ENCODE measurements at regions not wholly inside any gene's neighbourhood (a gene's known extent, or its start where the extent isn't known, plus 50 kb on each side); places are given as distances from the start of the nearest gene placed in this dataset.

GRCh38 chr9:82080265-82080664 lies 91.7 kb downstream of the SPATA31D1 start:
- H3K4me1 Mint-ChIP-seq = no peaks in the 10 kb centered on the region
- Histone ChIP-seq H2AFZ (ENCODE audit: insufficient read depth, low read depth, low read length, poor library complexity, severe bottlenecking) (no peak overlapping the region), H3K4me1 (ENCODE audit: control insufficient read depth in 1 of 2, insufficient read depth in 2 of 2, low read length in 2 of 2) (no peaks in the 10 kb centered on the region), H3K79me2 (ENCODE audit: insufficient read depth, low read length) (no peaks in the 10 kb centered on the region), H3K4me2 (replicated peaks; ENCODE audit: extremely low read depth, low read length, poor library complexity, severe bottlenecking) (no peak overlapping the region), H3K4me3 (replicated peaks in 1 of 3; ENCODE audit: low read depth in 2 of 3, low read length in 3 of 3) (no peak overlapping the region), H3K9me3 (replicated peaks in 1 of 2; ENCODE audit: control insufficient read depth in 1 of 2, insufficient read depth in 1 of 2, low read length in 2 of 2) (no peaks in the 10 kb centered on the region), H3K9ac (ENCODE audit: insufficient read depth, low read length, poor library complexity, severe bottlenecking) (no peak overlapping the region), H3K36me3 (replicated peaks in 1 of 2; ENCODE audit: control insufficient read depth in 1 of 2, insufficient read depth in 2 of 2, low read length in 2 of 2) (no peaks in the 10 kb centered on the region), H3K27ac (ENCODE audit: low read depth in 1 of 2, low read length in 2 of 2) (no peak overlapping the region), H3K27me3 (ENCODE audit: control insufficient read depth in 2 of 2, insufficient read depth in 2 of 2, low read length in 2 of 2) (no peaks in the 10 kb centered on the region), H4K20me1 (ENCODE audit: insufficient read depth, low read length) (no peaks in the 10 kb centered on the region)
- H3K4me3 Mint-ChIP-seq = no peak overlapping the region
- no peak for TF ChIP-seq CTCF (IDR thresholded peaks at IDR 0.05)
- intact Hi-C loops (cut with micrococcal nuclease) = no loop called here
- peaks cover 0 to 3% (median 0%) of the 10 kb centered on the region in 7 donors for H3K9me3 Mint-ChIP-seq
- no peak overlapping the region for H3K27ac Mint-ChIP-seq
- H3K27me3 Mint-ChIP-seq (ENCODE audit: low read depth in 3 of 3) = no peaks in the 10 kb centered on the region
- no peak for DNase-seq
- H3K36me3 Mint-ChIP-seq = no peaks in the 10 kb centered on the region

GRCh38 chr9:82081496-82081895 lies 92.9 kb downstream of the SPATA31D1 start:
- Histone ChIP-seq H3K36me3 (replicated peaks in 1 of 2; ENCODE audit: control insufficient read depth in 1 of 2, insufficient read depth in 2 of 2, low read length in 2 of 2) (no peaks in the 10 kb centered on the region), H3K4me1 (ENCODE audit: control insufficient read depth in 1 of 2, insufficient read depth in 2 of 2, low read length in 2 of 2) (no peaks in the 10 kb centered on the region), H3K9me3 (replicated peaks in 1 of 2; ENCODE audit: control insufficient read depth in 1 of 2, insufficient read depth in 1 of 2, low read length in 2 of 2) (no peaks in the 10 kb centered on the region), H3K9ac (ENCODE audit: insufficient read depth, low read length, poor library complexity, severe bottlenecking) (no peak overlapping the region), H4K20me1 (ENCODE audit: insufficient read depth, low read length) (no peaks in the 10 kb centered on the region), H3K79me2 (ENCODE audit: insufficient read depth, low read length) (no peaks in the 10 kb centered on the region), H3K4me2 (replicated peaks; ENCODE audit: extremely low read depth, low read length, poor library complexity, severe bottlenecking) (no peak overlapping the region), H2AFZ (ENCODE audit: insufficient read depth, low read depth, low read length, poor library complexity, severe bottlenecking) (no peak overlapping the region), H3K4me3 (replicated peaks in 1 of 3; ENCODE audit: low read depth in 2 of 3, low read length in 3 of 3) (no peak overlapping the region), H3K27ac (ENCODE audit: low read depth in 1 of 2, low read length in 2 of 2) (no peak overlapping the region), H3K27me3 (ENCODE audit: control insufficient read depth in 2 of 2, insufficient read depth in 2 of 2, low read length in 2 of 2) (no peaks in the 10 kb centered on the region)
- Mint-ChIP-seq H3K27ac (no peak overlapping the region), H3K27me3 (ENCODE audit: low read depth in 3 of 3) (no peaks in the 10 kb centered on the region), H3K4me3 (no peak overlapping the region), H3K36me3 (no peaks in the 10 kb centered on the region), H3K9me3 (peaks cover 0 to 5% (median 2%) of the 10 kb centered on the region in 7 donors), H3K4me1 (no peaks in the 10 kb centered on the region)
- no peak for TF ChIP-seq CTCF (IDR thresholded peaks at IDR 0.05)
- intact Hi-C loops (cut with micrococcal nuclease) = no loop called here
- DNase-seq = no peak
- WGBS (ENCODE audit: insufficient coverage) = no CpG with 5 or more reads among the region's 2 CpGs

Data from CD14-positive monocyte (primary cell).